CD4-positive, alpha-beta T cell treated with Interleukin-17A for 1 hour (primary cell): ENCODE measurements at regions not wholly inside any gene's neighbourhood (a gene's known extent, or its start where the extent isn't known, plus 50 kb on each side); places are given as distances from the start of the nearest gene placed in this dataset.
"Not testable (repeated sequence)": the region's sequence is repeated elsewhere in the genome, so short reads cannot be mapped to it uniquely, and the experiment has no call there.

Experiments used
- DNase-seq: peaks from one replicate; pipeline ENCODE4 v3.0.0-alpha.2; 2020

DNA sequence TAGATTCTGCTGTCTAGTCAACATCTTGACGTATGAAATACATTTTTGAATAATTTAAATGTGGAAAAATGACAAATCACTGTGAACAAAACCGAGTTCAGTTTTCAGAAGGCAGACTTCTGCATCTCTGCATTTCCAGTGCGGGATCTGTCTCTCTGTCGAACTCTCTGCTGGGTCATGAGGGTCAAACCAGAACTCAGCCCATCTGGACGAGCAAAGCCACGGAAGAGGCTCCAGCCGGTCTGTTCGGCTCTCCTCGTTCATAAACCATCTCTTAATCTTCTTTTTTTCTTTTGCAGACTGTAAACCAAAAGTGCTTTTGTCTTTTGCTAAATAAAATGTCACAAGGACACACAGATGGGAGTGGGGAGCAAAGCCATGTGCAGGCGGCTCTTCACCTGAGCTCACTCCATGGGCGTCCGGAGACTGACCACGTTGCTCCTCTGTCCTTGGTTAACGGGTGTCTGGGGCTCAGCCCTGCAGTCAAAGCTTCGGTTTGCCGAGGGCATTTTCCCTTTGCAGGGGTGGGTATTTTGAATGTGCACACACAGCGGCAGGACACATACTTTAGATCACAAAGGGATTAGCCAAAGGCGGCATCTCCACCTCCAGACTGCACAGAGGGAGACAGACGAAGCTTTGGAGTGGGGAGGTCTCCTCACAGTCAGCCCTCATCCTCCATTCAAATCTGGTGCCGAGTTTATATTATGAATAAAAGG is 737.9 kb upstream of the SALL3 start:
- no peak for DNase-seq

- no peak for DNase-seq
Observed at GRCh38 chr18:78242254-78242643, 737.4 kb upstream of the SALL3 start.

- DNase-seq = no peak
Observed at GRCh38 chr18:78242806-78243205, 736.8 kb upstream of the SALL3 start.

GRCh38 chr18:78244779-78245178 is 734.8 kb upstream of the SALL3 start:
- DNase-seq = no peak

DNA sequence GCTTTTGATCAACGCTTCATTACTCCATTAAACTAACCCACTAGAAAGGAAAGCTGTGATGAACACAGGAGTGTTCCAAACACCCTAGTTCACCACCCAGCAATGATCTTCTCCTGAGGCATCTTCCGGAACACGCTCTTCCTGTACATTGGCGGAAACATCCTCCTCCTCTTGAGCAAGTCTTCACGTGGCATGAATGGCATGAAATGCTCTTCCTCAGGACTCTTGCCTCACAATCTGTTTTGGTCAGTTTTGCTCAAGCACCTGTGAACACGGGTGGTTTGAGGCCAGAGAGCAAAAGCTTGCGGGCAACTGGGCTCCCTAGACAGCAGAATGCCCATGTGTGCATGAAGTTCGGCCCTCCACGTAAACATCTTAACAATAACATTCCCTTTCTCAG is 734.2 kb upstream of the SALL3 start:
- DNase-seq = no peak

DNA sequence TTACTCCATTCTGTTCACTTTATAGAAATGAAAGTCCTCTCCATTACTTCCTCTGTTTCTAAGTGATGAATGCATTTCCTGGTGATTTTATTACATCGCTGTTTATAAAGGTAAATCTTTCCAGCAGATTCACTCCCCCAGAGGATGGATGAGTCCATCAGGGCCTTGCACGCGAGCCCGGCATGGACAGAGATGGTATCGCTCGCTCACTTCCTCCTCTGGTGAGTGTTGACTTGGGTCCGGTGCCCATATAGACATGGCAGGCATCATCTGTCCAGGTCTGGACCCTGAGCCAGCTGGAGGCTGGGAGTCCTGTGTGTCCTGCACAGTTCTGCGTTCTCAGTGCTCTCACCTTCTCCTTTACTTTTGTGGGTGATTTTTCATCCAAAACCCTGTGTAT is 733.6 kb upstream of the SALL3 start:
- DNase-seq = no peak

GRCh38 chr18:78246588-78246987 is 733.0 kb upstream of the SALL3 start:
- DNase-seq = no peak

GRCh38 chr18:78247615-78248289 is 731.9 kb upstream of the SALL3 start:
- DNase-seq = no peak

DNA sequence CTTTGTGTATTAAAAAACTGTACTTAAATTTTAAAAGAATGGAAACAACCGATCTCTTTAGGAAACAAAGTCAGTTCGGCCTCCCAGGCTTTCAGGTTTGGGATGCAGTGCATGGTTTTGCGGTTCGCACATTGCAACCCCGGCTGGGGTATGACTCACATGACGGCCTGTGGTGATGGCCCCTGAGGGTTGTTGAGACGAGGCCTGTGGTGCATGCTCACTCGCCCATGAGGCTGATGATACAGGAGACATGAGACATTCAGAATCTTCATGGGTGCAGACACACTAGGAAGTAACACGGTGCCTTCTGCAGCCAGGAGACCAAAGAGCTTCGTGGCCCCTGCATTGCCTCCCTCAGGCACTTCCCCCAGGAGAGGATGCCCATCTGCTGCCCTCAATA is 724.6 kb upstream of the SALL3 start:
- no peak for DNase-seq

DNA sequence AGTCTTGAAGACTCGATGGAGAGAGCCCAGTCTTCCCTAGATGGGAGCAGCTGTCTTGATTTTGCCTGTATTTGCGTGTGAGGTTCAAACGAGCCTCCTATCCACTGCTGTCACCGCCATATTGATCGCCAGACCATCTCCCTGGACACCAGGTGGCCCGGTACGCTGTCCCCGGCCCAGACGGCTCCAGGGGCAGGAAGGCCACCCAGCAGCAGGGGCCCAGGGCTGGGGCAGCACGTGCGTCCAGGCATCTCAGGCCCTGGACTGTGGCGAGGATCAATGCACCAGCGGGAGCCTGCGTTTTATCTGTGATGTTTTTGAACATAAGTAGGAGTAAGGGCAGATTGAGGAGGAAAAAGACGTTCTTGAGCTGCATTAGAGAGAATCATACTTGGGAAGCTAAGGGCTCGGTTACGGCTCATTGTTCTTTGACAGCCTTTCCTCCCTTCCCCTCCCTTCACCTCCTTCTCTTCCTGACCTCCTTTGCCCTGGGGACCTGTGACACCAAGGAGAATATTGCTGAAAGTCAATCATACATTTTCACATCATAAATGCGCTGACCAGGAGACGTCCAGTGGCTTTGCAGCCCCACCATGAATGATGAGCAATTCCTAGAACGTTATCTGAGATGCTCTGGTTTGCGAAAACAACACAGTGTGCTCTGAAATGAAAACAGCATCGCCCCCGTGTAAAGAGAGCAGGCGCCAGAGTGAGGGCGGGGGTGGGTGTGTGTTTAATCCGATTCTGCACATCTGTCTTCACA is 711.2 kb upstream of the SALL3 start:
- DNase-seq = no peak

GRCh38 chr18:78271790-78272189 is 707.8 kb upstream of the SALL3 start:
- no peak for DNase-seq

DNA sequence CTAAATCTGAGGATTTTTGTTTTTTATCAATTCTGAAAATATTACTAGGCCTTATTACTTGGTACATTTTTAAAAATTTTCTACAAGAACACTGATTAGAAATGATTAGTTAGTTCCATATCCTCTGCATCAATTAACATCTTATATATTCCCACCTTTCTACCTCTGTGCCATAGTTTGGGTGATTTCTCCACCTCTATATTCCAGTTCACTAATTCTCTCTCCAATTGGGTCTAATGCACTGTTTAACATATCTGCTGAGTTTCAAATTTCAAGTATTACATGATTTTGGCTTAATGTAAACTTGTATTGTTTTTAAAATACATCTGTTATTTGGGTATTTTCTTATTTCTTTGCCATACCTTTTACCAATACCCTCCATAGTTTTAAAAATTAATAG is 705.7 kb upstream of the SALL3 start:
- no peak for DNase-seq

DNA sequence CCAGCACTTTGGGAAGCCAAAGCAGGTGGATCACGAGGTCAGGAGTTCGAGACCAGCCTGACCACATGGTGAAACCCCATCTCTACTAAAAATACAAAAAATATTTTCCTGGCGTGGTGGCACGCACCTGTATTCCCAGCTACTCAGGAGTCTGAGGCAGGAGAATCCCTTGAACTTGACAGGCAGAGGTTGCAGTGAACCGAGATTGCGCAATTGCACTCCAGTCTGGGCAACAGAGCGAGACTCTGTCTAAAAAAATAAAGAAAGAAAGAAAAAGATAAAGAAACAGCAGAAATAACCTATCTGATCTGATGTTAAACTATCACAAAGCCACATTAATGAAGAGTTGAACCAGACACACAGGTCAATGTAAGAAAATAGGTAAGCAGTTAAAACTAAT is 696.2 kb upstream of the SALL3 start:
- not testable (repeated sequence) for DNase-seq

GRCh38 chr18:78292618-78293380 is 686.8 kb upstream of the SALL3 start:
- no peak for DNase-seq

- DNase-seq = no peak
Observed at GRCh38 chr18:78293540-78293939, 686.1 kb upstream of the SALL3 start.

DNA sequence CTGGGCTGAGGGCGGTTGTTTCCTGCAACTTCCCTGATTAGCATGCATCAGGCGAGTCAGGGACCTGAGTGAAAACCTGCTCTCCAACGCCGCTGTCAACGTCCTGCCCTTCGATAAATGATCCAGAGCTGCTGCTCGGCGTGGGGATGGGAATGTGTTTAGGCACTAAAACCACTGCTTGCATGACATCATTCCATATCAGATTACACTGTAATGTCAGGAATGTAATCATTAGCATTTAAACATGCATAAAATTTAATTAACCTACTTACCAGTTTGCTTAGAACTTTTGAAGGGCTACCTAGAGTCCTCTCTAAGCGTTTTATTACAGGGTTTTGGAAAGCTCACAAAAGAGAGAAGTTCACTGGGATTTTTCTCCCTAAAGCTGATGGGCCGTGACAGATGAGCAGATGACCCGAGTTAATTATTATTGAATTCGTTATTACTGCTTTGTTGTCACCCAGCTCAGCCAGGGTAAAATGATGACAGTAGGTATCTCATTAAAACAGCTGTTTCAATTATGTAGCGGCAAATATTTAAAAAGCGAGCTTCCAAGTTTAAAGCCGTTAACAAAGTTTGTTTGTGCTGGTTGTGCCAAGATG is 685.6 kb upstream of the SALL3 start:
- no peak for DNase-seq

GRCh38 chr18:78295262-78295661 is 684.4 kb upstream of the SALL3 start:
- no peak for DNase-seq

DNA sequence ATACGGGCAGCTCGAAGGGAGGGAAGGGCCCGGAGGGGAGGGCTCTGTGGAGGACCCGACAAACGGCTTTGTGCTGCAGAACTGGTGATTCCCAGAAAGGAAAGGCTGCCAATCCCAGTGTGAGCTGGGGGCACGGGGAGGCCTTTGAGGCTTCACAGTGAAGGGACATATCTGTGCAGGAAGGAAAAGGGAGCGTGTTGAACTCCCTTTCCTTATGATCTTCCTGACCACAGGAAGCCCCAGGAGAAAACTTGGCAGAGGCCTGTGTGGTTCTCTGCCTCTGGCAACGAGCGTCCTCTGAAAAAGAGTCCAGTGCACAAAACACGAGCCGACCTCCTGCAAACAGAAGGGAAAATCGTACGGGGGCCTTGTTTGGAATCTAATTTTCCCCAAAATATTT is 683.5 kb upstream of the SALL3 start:
- no peak for DNase-seq

GRCh38 chr18:78297048-78297447 is 682.6 kb upstream of the SALL3 start:
- no peak for DNase-seq

DNA sequence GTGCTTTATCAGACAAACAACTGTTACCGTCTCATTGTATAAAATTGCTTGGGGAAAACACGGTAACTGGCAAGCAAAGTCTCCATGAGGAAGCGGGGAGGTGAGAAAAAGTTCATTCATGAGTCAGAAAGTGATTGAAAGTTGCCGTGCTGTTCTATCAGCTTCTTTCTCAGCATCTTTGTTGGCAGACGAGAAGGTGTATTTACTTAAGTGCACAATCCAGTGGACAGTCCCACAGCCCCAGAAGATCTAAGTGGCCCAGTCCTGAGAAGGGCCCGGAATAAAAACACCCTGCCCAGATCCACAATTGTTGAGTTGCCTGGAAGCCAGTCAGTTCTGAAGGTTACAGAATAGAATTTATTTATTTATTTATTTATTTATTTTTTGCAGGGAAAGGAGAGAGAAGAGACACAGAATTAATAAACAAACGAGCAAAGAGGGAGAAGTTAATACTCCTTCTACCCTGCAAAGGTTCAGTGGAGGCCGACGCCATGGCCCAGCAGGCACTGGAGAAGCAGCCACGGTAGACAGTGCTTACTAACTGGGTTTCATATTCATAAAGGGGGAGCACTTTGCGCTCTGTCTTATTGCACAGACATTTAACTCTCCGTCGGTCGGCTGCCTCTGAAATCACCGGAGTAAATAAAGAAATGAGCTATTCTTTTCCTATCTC is 676.0 kb upstream of the SALL3 start:
- DNase-seq = no peak

DNA sequence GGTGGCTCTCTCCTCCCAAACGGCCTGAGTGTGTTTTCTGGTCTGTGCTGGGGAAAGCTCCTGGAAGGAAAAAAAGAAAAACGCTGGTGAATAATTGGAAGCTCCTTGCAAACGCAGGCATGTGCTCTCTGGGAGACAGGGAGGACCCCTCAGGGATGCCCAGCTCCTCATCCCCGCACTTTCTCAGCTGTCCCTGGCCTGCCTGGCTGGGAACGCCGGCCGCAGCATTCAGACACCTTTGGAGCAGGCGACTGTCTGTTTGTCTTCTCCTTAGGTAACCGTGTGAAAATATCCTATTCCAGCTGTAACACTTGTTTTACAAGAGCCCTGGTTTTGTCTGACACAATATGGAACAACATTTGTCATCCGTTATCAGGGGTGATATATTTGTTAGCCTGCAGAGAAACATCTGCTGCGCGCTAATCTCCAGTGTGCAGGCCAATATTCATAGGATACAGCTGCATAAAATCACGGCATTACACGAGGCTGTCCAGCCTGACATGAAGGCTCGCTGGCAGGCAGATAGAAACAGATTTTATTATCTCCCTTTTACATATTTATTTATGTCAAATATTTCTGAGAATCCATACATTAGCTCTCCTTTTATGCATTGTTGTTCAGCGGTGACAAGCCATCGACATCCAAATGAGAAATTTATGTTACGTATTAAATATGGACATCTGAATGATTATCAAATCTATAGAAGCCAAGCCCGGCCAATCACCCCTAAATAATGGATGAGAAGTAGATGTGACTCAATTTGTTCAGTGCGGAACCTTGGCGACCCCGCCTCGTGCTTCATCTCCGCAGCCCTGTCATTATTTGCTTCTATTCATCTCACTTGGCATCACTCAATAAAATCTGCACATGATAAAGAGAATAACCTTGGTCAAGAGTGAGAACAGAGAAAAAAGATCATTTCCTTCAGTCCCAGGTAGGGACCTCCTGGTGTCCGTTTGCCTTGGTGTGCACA is 675.1 kb upstream of the SALL3 start:
- no peak for DNase-seq
